Endothelial cell of umbilical vein (primary cell): ENCODE measurements at regions not wholly inside any gene's neighbourhood (a gene's known extent, or its start where the extent isn't known, plus 50 kb on each side); places are given as distances from the start of the nearest gene placed in this dataset.

Source experiments
- BruUV-seq: library from RNA; stranded (reverse); fragments of 400-500 nt; replicated peaks from 2 replicates; lab custom pipeline; 2021; lab: Mats Ljungman, UMichigan
- CTCF ChIA-PET: fragments of 300-600, 350-600 bp; sonication (Branson Sonifier 250); formaldehyde crosslinking; loops from one replicate; lab custom pipeline; 2021; ENCODE audit warnings: antibody characterized with exemption, inconsistent platforms; lab: Charles Lee
- POLR2A ChIA-PET: fragments of 300-600, 350-600 bp; sonication (Branson Sonifier 250); formaldehyde crosslinking; loops from one replicate; lab custom pipeline; 2021; ENCODE audit warnings: antibody characterized with exemption, inconsistent platforms; lab: Charles Lee
- DNase-seq: peaks from one replicate; pipeline ENCODE4 v3.0.0-alpha.2; 2011; ENCODE audit warnings: low read depth, low spot score
- FAIRE-seq: peaks from 2 replicates; lab custom pipeline; 2011; peaks lifted over from hg19 to GRCh38; lab: Jason Lieb, UNC
- H2AFZ ChIP-seq: 2 replicates; pipeline ENCODE4 v1.6.0; 2012; ENCODE audit warnings: low read depth, low read length, control low read depth, inconsistent platforms
- H3K27ac ChIP-seq: 2 replicates; pipeline ENCODE4 v1.5.1; 2011; ENCODE audit warnings: low read depth, mild to moderate bottlenecking, control low read depth, low read length, moderate library complexity; ENCODE audit not compliant: insufficient read depth
- H3K27me3 ChIP-seq, 2 experiments: 2 replicates each; pipeline versions ENCODE4 v1.6.0 to v1.6.1; 2011; ENCODE audit warnings: low read length in 2 of 2, mixed read lengths in 1 of 2; ENCODE audit not compliant: control insufficient read depth in 2 of 2, insufficient read depth in 2 of 2
- H3K36me3 ChIP-seq, 2 experiments: 2 replicates in 1 of 2; 3 replicates in 1 of 2; pipeline ENCODE4 v1.5.1; 2011; ENCODE audit warnings: low read length in 2 of 2, mild to moderate bottlenecking in 1 of 2, moderate library complexity in 1 of 2; ENCODE audit not compliant: control insufficient read depth in 2 of 2, insufficient read depth in 2 of 2; ENCODE audit errors: extremely low read depth in 1 of 2
- H3K4me1 ChIP-seq: 3 replicates; pipeline ENCODE4 v1.5.1; 2011; ENCODE audit warnings: mild to moderate bottlenecking, low read length; ENCODE audit not compliant: control insufficient read depth, insufficient read depth; ENCODE audit errors: extremely low read depth
- H3K4me2 ChIP-seq: 2 replicates; pipeline ENCODE4 v1.6.1; 2011; ENCODE audit warnings: low read length, control low read depth, mixed read lengths; ENCODE audit not compliant: insufficient read depth
- H3K4me3 ChIP-seq, 3 experiments: fragments of 200-600 bp in 1 of 3; sonication (generic), shearing (Covaris generic) in 1 of 3; replicated peaks in 1 of 3; 2 replicates each; pipeline ENCODE4 v1.5.1; 2011 to 2016; ENCODE audit warnings: control low read depth in 3 of 3, low read length in 3 of 3, mild to moderate bottlenecking in 2 of 3, inconsistent platforms in 1 of 3, low read depth in 1 of 3, moderate library complexity in 1 of 3; ENCODE audit not compliant: insufficient read depth in 1 of 3
- H3K79me2 ChIP-seq: 2 replicates; pipeline ENCODE4 v1.6.0; 2012; ENCODE audit warnings: low read length, inconsistent platforms; ENCODE audit not compliant: control insufficient read depth, insufficient read depth
- H3K9ac ChIP-seq: replicated peaks from 2 replicates; pipeline ENCODE3; 2011; ENCODE audit warnings: low read length, control low read depth; ENCODE audit not compliant: insufficient read depth; ENCODE audit errors: extremely low read depth
- H3K9me1 ChIP-seq: replicated peaks from 3 replicates; pipeline ENCODE4 v1.6.0; 2011; ENCODE audit warnings: mild to moderate bottlenecking, low read length; ENCODE audit not compliant: control insufficient read depth, insufficient read depth; ENCODE audit errors: extremely low read depth
- H3K9me3 ChIP-seq: replicated peaks from 2 replicates; pipeline ENCODE4 v1.5.1; 2012; ENCODE audit warnings: low read length, inconsistent platforms; ENCODE audit not compliant: control insufficient read depth, insufficient read depth
- H4K20me1 ChIP-seq: replicated peaks from 2 replicates; pipeline ENCODE3; 2011; ENCODE audit warnings: mild to moderate bottlenecking, low read length; ENCODE audit not compliant: control insufficient read depth, insufficient read depth; ENCODE audit errors: extremely low read depth
- CTCF ChIP-seq, 2 donors: IDR thresholded peaks; 1 replicate in 1 of 2; 2 replicates in 1 of 2; pipeline ENCODE4 v1.5.1; 2011; ENCODE audit warnings: low read length in 2 of 2, mild to moderate bottlenecking in 2 of 2, moderate library complexity in 2 of 2, control low read depth in 1 of 2, inconsistent platforms in 1 of 2, low read depth in 1 of 2; ENCODE audit not compliant: insufficient read depth in 1 of 2; ENCODE audit errors: extremely low read depth in 1 of 2
- EZH2 ChIP-seq: IDR thresholded peaks from 2 replicates; pipeline ENCODE4 v1.6.1; 2012; ENCODE audit warnings: borderline replicate concordance, low read depth, mild to moderate bottlenecking, moderate library complexity, low read length, inconsistent platforms; ENCODE audit not compliant: severe bottlenecking
- FOS ChIP-seq: IDR thresholded peaks from 2 replicates; pipeline ENCODE4 v1.6.1; 2011; ENCODE audit warnings: mild to moderate bottlenecking, low read length, moderate library complexity, borderline replicate concordance; ENCODE audit not compliant: insufficient read depth
- GATA2 ChIP-seq: IDR thresholded peaks from 2 replicates; pipeline ENCODE4 v1.7.0; 2011; ENCODE audit warnings: low read depth, mild to moderate bottlenecking, moderate library complexity, mixed read lengths, low read length; ENCODE audit not compliant: insufficient read length, insufficient read depth
- JUN ChIP-seq: IDR thresholded peaks from 2 replicates; pipeline ENCODE4 v1.6.1; 2011; ENCODE audit warnings: borderline replicate concordance, low read depth; ENCODE audit not compliant: insufficient read length, insufficient read depth
- MYC ChIP-seq: IDR thresholded peaks from one replicate; pipeline ENCODE4 v1.6.1; 2011; ENCODE audit warnings: mild to moderate bottlenecking, low read depth, low read length
- POLR2A ChIP-seq: IDR thresholded peaks from 2 replicates; pipeline ENCODE4 v1.6.1; 2012; ENCODE audit warnings: low read depth, mild to moderate bottlenecking, control low read depth, low read length
- POLR2AphosphoS5 ChIP-seq: IDR thresholded peaks from 2 replicates; pipeline ENCODE4 v1.6.1; 2012; ENCODE audit warnings: low read depth, mild to moderate bottlenecking, control low read depth, low read length, moderate library complexity; ENCODE audit not compliant: insufficient read depth
- dilution Hi-C: fragments of 300-500 bp; cut with MboI; formaldehyde crosslinking; loops from one replicate; pipeline ENCODE4 v1.15.0; 2019; ENCODE audit warnings: low sequenced_read_pairs; ENCODE audit not compliant: extremely low pct_ligation_motif_present
- intact Hi-C: fragments of 100-400 bp; cut with micrococcal nuclease; formaldehyde crosslinking; loops from one replicate; pipeline ENCODE4 v1.10.0; 2022
- TF ChIP-seq, protein P1 (sequence below): IDR thresholded peaks from 2 replicates; pipeline ENCODE4 v1.6.1; 2011; ENCODE audit not compliant: insufficient read depth, insufficient read length

DNA sequence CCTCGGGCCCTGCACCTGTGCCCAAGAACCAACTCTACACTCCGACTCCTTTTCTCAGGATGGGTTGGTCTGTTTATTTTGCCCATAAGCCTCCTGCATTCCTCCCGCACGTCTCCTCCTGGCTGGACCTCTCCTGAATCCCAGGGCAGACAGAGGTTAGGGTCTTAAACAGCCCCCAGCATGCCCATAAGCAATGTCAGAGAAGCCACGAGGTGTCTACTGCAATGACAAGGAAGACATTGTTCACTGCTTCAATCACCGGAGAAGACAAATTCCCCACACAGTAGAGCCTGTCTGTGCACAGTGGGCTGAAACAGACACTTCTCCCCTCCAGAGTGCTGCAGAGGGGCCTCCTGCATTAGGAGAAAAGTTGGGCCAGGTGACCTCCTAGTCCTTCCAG, 230.6 kb upstream of the RPL38 start:
- TF ChIP-seq, protein P1, sequence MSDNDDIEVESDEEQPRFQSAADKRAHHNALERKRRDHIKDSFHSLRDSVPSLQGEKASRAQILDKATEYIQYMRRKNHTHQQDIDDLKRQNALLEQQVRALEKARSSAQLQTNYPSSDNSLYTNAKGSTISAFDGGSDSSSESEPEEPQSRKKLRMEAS = no peak
- no peak for TF ChIP-seq MYC
- TF ChIP-seq EZH2 = no peak
- TF ChIP-seq FOS = no peak
- TF ChIP-seq JUN = no peak
- TF ChIP-seq POLR2A = no peak
- no peak for TF ChIP-seq POLR2AphosphoS5
- no peak for TF ChIP-seq CTCF (IDR thresholded peaks at IDR 0.05; ENCODE audit: extremely low read depth in 1 of 2, insufficient read depth in 1 of 2, low read depth in 1 of 2, low read length in 2 of 2)
- TF ChIP-seq GATA2 = no peak
- CTCF ChIA-PET = no interaction called here
- Histone ChIP-seq H3K79me2 (no peaks in the 10 kb centered on the region), H3K4me3 (no peak overlapping the region), H3K36me3 (no peaks in the 10 kb centered on the region), H4K20me1 (no peaks in the 10 kb centered on the region), H3K9ac (no peak overlapping the region), H3K27ac (no peak overlapping the region), H3K9me1 (no peaks in the 10 kb centered on the region), H2AFZ (no peak overlapping the region), H3K9me3 (peaks cover 2% of the 10 kb centered on the region), H3K4me1 (no peaks in the 10 kb centered on the region), H3K4me2 (no peak overlapping the region), H3K27me3 (no peaks in the 10 kb centered on the region)
- intact Hi-C loops = no loop called here
- dilution Hi-C loops = no loop called here
- POLR2A ChIA-PET = no interaction called here
- BruUV-seq = no TSS peak
- DNase-seq (no peak), FAIRE-seq (no peak)
